ENCODE measurements at regions not wholly inside any gene's neighbourhood (a gene's known extent, or its start where the extent isn't known, plus 50 kb on each side); places are given as distances from the start of the nearest gene placed in this dataset.

GRCh38 chr7:39892361-39892760, 57.7 kb upstream of the CDK13 start:
- no peak for DNase-seq

GRCh38 chr7:39894904-39895303, 55.2 kb upstream of the CDK13 start:
- DNase-seq = no peak

GRCh38 chr7:39896840-39897239, 53.2 kb upstream of the CDK13 start:
- no peak for DNase-seq

- DNase-seq = no peak
Measured at GRCh38 chr7:39898867-39899266, 51.2 kb upstream of the CDK13 start.
